ENCODE measurements at regions not wholly inside any gene's neighbourhood (a gene's known extent, or its start where the extent isn't known, plus 50 kb on each side); places are given as distances from the start of the nearest gene placed in this dataset.

DNA sequence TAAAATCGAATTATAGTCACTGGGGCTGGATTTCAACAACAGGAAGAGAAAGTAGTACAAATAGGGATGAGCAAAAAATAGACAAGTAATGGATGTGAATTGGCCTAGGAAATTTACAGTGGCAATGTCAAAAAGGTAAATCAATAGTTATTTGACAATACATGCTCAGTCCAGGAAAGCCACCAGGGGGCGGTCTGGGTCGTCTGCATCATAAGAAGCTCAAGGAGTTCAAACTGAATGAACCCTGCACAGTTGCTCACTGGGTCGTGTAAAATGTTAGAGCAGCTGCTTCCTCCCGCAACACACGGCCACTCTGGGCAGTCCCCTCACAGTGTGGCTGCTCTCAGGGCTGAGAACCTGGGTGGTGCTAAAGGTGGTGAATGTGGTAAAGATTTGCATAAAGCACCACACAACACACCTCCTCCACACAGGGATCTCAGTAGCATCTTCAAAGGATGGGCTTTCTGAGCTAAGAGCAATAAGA lies 85.9 kb downstream of the ZNF280B start:
- no peak for DNase-seq

- no peak for DNase-seq
Observed at GRCh38 chr22:22423681-22424080, 84.9 kb downstream of the ZNF280B start.

DNA sequence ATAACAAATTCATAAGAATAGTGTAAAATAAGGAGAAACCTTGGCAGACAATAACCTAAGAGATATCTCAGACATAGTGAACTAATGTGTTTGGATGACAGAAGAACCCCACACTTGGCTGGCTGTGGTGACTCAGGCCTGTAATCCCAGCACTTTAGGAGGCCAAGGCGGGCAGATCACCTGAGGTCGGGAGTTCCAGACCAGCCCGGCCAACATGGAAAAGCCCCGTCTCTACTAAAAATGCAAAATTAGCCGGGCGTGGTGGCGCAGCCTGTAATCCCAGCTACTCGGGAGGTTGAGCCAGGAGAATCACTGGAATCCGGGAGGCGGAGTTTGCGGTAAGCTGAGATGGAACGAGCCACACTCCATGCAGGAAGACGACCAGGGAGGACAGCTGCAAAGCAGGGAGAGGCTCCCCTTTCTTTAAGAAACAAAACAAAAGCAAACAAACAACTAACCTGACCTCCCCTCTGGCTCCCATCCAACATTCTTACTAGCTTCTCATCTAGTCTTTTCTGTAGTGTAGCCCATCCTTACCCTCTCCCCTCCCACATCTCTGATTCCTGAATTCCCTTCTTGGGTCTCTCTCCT lies 84.2 kb downstream of the ZNF280B start:
- DNase-seq, result no peak

- DNase-seq, result no peak
Observed at GRCh38 chr22:22424956-22425355, 83.6 kb downstream of the ZNF280B start.

DNA sequence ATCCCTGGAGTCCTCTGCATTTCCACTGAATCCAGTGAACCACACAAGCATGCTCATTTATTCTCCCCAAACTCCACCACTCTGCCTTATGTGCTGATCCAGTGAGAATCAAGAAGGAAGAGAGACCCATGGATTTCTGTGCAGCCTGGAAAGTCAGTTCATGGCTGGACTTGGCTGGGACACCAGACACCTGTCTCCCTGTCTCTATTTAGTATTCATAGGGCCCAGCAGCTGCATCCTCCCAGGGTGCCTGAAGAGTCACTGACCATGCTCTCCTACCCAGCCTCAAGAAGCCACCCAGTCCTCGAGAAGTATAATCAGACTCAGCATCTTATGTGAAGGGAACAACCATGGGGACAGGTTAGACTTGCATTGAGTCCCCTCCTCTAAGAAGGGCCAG lies 83.2 kb downstream of the ZNF280B start:
- no peak for DNase-seq

GRCh38 chr22:22425783-22426624 lies 82.5 kb downstream of the ZNF280B start:
- no peak for DNase-seq

- DNase-seq, result no peak
Observed at GRCh38 chr22:22427542-22428065, 80.9 kb downstream of the ZNF280B start.

DNA sequence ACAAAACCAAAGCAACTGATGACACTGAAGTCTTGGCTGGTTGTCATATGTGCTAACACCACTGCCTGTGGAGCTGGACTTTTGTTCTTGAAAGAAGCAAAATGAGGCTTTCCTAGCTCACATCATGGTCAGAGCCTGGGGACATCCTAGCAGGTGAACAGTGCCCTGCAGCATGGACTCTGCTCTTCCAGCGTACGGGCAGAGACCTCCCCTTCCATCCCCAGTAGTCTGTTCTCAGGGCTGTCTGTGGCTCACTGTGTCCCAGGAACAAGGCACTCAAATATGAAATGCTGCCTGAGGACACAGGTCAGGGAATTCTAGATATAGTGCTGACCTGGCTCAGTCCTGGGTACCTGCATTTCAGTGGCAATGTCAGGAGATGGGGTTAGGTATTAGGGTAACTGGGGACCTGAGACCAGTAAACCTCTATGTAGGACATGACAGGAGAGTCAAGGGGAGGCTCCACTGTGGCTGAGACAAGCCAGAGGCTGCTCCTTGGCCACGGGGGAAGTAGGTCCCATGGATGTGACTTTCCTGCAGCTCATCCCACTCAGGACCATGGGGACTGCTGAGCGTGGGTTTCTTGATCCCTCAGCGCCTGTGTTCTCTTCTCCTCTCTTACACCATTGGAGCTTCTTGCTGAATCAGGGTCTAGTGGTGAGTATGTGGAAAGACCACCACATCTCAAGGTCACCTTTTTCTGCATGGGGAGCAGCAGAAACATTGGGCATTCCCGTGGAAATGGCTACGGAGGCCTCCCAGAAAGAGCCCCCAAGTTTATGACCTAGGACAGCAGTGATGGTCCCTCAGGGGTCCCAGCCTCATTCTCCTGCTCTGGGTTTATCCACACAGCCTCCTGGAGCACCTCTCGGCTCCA lies 80.1 kb downstream of the ZNF280B start:
- DNase-seq, result no peak

GRCh38 chr22:22429369-22430108 lies 79.0 kb downstream of the ZNF280B start:
- no peak for DNase-seq

DNA sequence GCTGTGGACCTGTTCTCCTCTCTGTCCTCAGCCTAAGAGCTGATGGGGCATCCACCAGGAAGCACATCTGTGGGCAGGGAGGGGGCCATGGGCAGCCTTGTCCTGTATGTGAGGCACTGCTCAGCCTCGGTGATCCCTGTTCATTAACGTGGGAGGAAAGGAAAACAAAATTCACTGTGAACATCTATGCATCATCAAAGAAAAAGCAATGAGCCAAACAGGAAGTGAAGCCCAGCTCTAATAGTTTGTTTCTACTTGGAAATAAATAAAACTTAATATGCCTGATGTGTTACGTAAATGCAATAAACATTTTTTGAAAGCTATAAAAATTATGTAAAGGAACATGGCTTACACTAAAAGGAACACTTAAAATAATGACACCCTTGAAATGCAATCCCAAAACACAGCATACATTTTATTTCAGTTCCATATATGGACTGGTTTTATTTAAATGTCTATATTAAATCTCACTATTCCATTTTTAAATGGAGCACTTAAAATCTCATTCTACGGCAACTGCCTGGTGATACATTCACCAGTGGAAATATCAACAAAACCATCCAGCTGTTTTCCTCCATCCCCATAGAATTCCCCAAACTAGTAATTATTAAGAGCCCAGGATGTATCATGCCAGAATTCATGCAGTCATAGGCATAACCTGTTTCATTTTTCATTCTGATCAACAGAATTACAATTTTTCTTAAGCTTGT lies 78.3 kb downstream of the ZNF280B start:
- DNase-seq, result no peak

DNA sequence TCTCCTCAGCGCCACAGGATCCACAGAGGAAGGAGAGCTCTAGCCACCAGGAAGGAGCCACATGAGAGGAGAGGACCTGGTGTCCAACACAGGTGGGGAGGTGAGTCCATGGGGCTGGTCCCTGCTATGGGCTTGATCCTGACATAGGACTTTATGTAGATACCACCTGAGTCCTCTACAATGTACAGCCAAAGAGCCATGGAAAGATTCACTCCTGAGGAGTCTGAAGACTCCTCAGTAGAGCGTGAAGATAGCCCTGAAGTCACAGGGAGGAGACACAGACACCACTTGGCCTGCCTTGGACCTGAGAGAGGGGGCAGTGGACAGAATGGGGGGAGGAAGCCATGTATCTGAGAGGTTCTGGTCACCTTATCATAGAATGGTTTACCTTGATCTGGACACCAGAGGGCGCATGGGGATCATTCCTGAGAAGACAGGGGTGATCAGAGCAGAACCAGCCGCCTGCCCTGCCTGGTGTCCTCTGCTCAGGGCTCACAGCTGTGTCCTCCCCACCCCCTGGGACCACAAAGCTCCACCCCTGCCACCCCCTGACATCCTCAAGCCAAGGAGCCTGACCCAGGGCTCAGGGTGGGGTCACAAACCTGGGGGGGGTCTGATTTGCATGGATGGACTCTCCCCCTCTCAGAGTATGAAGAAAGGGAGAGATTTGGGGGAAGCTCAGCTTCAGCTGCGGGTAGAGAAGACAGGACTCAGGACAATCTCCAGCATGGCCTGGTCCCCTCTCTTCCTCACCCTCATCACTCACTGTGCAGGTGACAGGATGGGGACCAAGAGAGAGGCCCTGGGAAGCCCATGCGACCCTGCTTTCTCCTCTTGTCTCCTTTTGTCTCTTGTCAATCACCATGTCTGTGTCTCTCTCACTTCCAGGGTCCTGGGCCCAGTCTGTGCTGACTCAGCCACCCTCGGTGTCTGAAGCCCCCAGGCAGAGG lies 77.0 kb downstream of the ZNF280B start:
- DNase-seq, result no peak

DNA sequence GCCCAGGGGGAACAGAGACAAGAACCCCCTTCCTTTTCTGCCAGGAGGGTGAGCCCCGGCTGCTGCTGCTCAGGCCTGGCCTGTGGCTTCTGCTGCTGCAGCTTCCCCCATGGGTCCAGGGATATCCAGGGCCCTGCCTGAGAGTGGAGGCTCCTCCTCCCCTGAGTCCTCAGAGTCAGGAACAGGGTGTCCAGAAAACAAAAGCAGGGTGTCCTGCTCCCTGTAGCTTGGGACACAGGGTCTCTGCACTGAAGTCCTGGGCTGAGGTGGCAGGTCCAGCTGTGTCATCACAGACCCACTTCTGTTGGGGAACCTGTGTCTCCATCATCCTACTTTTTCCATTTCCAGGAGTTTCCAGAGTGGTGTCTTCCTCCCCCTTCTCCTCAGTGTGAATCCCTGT lies 76.1 kb downstream of the ZNF280B start:
- DNase-seq, result no peak

DNA sequence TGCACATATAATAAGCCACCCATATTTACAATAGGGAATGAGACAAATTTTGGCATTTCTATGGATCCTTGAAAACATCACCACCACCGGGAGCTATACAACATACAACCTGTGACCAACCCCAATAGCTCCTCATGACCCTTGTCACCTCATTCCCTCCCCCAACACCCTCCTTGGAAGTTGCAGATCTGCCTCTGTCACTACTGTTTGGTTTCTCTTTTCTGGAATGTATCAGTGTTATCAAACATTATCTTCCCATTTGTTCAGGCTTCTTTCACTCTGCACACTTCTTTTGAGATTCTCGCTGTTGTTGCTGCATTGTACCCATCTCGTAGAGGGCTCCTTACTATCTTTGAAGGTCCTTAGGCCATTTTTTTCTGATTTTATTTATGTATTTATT lies 75.6 kb downstream of the ZNF280B start:
- DNase-seq, result no peak

GRCh38 chr22:22433770-22434169 lies 74.8 kb downstream of the ZNF280B start:
- DNase-seq, result no peak

Data from GF-D8 (cell line).